Left ventricle myocardium inferior (tissue), 1 donor: ENCODE measurements at regions not wholly inside any gene's neighbourhood (a gene's known extent, or its start where the extent isn't known, plus 50 kb on each side); places are given as distances from the start of the nearest gene placed in this dataset.

ENCODE experiments used
- DNase-seq: peaks from one replicate; pipeline ENCODE4 v3.0.0-alpha.2; 2020
- H3K27ac ChIP-seq: fragments of 200-600 bp; replicated peaks from 2 replicates; pipeline ENCODE4 v1.8.0; 2021
- H3K27me3 ChIP-seq: fragments of 200-600 bp; 2 replicates; pipeline ENCODE4 v1.8.0; 2021; ENCODE audit warnings: low read depth
- H3K36me3 ChIP-seq: fragments of 200-600 bp; 2 replicates; pipeline ENCODE4 v1.8.0; 2021
- H3K4me1 ChIP-seq: fragments of 200-600 bp; 2 replicates; pipeline ENCODE4 v1.8.0; 2021
- H3K4me3 ChIP-seq: fragments of 200-600 bp; 2 replicates; pipeline ENCODE4 v1.8.0; 2021; ENCODE audit warnings: mild to moderate bottlenecking, moderate library complexity
- H3K9me3 ChIP-seq: fragments of 200-600 bp; replicated peaks from 2 replicates; pipeline ENCODE4 v1.8.0; 2021
- intact Hi-C: fragments of 100-400 bp; cut with micrococcal nuclease; formaldehyde crosslinking; loops from one replicate; pipeline ENCODE4 v1.11.0; 2022
- TF ChIP-seq, protein P1 (sequence below): fragments of 200-600 bp; IDR thresholded peaks from 2 replicates; pipeline ENCODE4 v1.8.0; 2021; ENCODE audit warnings: antibody characterized with exemption, mild to moderate bottlenecking, borderline replicate concordance
- donor health status: DM: no; HTN: yes; CAD: no; lungs with severe emphysema.

GRCh38 chr2:217270485-217271121 lies 410.7 kb upstream of the TNP1 start:
- no peaks in the 10 kb centered on the region for H3K27me3 ChIP-seq
- no peak for DNase-seq
- intact Hi-C loops: no loop called here
- no peak overlapping the region for H3K4me3 ChIP-seq
- no peak overlapping the region for H3K27ac ChIP-seq
- peaks cover 18% of the 10 kb centered on the region for H3K9me3 ChIP-seq
- H3K4me1 ChIP-seq: peaks cover 49% of the 10 kb centered on the region
- no peaks in the 10 kb centered on the region for H3K36me3 ChIP-seq
- TF ChIP-seq, protein P1, sequence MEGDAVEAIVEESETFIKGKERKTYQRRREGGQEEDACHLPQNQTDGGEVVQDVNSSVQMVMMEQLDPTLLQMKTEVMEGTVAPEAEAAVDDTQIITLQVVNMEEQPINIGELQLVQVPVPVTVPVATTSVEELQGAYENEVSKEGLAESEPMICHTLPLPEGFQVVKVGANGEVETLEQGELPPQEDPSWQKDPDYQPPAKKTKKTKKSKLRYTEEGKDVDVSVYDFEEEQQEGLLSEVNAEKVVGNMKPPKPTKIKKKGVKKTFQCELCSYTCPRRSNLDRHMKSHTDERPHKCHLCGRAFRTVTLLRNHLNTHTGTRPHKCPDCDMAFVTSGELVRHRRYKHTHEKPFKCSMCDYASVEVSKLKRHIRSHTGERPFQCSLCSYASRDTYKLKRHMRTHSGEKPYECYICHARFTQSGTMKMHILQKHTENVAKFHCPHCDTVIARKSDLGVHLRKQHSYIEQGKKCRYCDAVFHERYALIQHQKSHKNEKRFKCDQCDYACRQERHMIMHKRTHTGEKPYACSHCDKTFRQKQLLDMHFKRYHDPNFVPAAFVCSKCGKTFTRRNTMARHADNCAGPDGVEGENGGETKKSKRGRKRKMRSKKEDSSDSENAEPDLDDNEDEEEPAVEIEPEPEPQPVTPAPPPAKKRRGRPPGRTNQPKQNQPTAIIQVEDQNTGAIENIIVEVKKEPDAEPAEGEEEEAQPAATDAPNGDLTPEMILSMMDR: no peak

- intact Hi-C loops: no loop called here
Measured at GRCh38 chr2:217269701-217270484, 410.0 kb upstream of the TNP1 start.

GRCh38 chr2:217268978-217269377 lies 409.1 kb upstream of the TNP1 start:
- Histone ChIP-seq H3K4me1 (peaks cover 35% of the 10 kb centered on the region), H3K9me3 (peaks cover 18% of the 10 kb centered on the region), H3K36me3 (no peaks in the 10 kb centered on the region), H3K4me3 (no peak overlapping the region), H3K27me3 (no peaks in the 10 kb centered on the region), H3K27ac (no peak overlapping the region)
- DNase-seq: no peak
- intact Hi-C loops: no loop called here
- TF ChIP-seq, protein P1: no peak

More at GRCh38 chr2:217269701-217270484, 410.0 kb upstream of the TNP1 start:
- Histone ChIP-seq H3K4me3 (no peak overlapping the region), H3K27ac (no peak overlapping the region), H3K9me3 (peaks cover 18% of the 10 kb centered on the region), H3K4me1 (peaks cover 44% of the 10 kb centered on the region), H3K27me3 (no peaks in the 10 kb centered on the region), H3K36me3 (no peaks in the 10 kb centered on the region)
- TF ChIP-seq, protein P1: no peak
- no peak for DNase-seq

GRCh38 chr2:217267758-217268157 lies 407.9 kb upstream of the TNP1 start:
- H3K4me1 ChIP-seq: peaks cover 26% of the 10 kb centered on the region
- intact Hi-C loops: no loop called here

DNA sequence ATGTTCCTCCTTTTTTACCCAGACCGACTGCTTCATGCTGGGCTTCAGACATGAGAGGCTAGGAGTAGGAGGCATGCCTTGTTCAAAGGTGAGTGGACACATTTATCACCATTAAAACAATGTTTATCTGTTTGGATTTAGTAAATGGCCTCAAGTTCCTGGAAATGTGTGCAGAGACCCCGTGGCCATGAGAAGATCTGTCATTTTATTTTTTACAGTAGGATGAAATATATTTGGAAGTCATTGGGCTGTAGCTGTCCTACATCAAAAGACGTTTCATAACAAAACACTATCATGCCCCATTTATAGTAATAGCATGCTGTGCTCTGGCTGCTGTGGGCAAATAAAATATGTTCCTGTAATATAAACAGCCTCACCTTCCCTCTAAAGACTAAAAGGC lies 403.9 kb upstream of the TNP1 start:
- TF ChIP-seq, protein P1: no peak
- Histone ChIP-seq H3K4me3 (no peak overlapping the region), H3K9me3 (peaks cover 18% of the 10 kb centered on the region), H3K27me3 (no peaks in the 10 kb centered on the region), H3K36me3 (no peaks in the 10 kb centered on the region), H3K4me1 (peaks cover 16% of the 10 kb centered on the region), H3K27ac (no peak overlapping the region)
- no peak for DNase-seq
- intact Hi-C loops: no loop called here

More at GRCh38 chr2:217267758-217268157, 407.9 kb upstream of the TNP1 start:
- H3K4me3 ChIP-seq: no peak overlapping the region
- no peak overlapping the region for H3K27ac ChIP-seq
- DNase-seq: no peak
- TF ChIP-seq, protein P1: no peak
- H3K36me3 ChIP-seq: no peaks in the 10 kb centered on the region
- no peaks in the 10 kb centered on the region for H3K27me3 ChIP-seq
- peaks cover 18% of the 10 kb centered on the region for H3K9me3 ChIP-seq
